ENCODE measurements at regions not wholly inside any gene's neighbourhood (a gene's known extent, or its start where the extent isn't known, plus 50 kb on each side); places are given as distances from the start of the nearest gene placed in this dataset.

DNA sequence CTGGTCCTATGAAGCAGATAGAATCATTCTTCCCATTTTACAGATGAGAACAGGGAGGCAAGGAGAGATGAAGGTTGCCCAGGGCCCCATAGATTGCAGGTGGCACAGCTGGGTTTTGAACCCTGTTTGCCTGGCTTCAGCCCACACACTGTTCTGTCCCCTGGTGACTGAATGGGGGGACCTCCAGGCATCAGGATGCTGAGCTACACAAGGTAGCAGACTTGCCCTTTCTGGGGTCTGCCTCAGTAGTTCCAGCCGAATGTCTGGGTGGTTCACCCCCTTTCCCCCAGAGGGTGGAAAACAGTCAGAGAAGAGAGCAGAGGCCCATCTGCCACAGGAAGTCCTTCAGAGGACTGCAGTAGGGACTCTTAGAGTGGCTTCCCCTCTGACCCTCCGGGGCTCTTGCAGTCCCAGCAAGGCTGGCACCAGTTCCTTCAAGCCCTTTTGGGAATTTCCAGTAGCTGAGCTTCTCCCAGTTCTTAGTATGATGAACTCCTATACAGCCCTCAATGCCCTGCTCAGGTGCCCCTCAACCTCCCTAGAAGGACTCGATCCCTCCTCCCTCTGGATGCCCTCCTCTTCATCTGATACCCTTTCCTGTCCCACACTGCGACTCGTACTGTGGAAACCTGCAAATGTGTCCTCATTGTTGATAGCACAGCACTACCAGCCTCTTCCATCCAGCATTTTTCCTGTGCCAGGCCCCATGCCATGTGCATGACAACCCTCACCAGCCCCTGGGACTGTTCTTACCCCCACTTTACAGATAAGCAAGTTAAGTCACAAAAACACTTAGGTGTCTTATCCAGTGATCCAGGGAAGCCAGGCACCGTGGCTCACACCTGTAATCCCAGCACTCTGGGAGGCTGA lies 82.8 kb downstream of the IGLL1 start:
- no peak for TF ChIP-seq HNRNPUL1 (IDR thresholded peaks at IDR 0.05; ENCODE audit: low read depth, low read length)
- TF ChIP-seq, protein P1, sequence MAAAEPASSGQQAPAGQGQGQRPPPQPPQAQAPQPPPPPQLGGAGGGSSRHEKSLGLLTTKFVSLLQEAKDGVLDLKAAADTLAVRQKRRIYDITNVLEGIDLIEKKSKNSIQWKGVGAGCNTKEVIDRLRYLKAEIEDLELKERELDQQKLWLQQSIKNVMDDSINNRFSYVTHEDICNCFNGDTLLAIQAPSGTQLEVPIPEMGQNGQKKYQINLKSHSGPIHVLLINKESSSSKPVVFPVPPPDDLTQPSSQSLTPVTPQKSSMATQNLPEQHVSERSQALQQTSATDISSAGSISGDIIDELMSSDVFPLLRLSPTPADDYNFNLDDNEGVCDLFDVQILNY (CRISPR knock-in tag; conservative IDR thresholded peaks at IDR 0.05) = no peak
- TF ChIP-seq, protein P2, sequence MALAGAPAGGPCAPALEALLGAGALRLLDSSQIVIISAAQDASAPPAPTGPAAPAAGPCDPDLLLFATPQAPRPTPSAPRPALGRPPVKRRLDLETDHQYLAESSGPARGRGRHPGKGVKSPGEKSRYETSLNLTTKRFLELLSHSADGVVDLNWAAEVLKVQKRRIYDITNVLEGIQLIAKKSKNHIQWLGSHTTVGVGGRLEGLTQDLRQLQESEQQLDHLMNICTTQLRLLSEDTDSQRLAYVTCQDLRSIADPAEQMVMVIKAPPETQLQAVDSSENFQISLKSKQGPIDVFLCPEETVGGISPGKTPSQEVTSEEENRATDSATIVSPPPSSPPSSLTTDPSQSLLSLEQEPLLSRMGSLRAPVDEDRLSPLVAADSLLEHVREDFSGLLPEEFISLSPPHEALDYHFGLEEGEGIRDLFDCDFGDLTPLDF (CRISPR knock-in tag; IDR thresholded peaks at IDR 0.05) = no peak
- TF ChIP-seq EP300 (IDR thresholded peaks at IDR 0.05; ENCODE audit: low read depth in 2 of 2, low read length in 2 of 2) = no peak
- no peak for TF ChIP-seq EP300 (CRISPR knock-in tag; IDR thresholded peaks at IDR 0.05; ENCODE audit: borderline replicate concordance)
- TF ChIP-seq ZNF569 (CRISPR knock-in tag; IDR thresholded peaks at IDR 0.05; ENCODE audit: borderline replicate concordance) = no peak
- no peak for TF ChIP-seq USF2 (IDR thresholded peaks at IDR 0.05; ENCODE audit: low read depth, low read length)
- TF ChIP-seq USF2 (CRISPR knock-in tag; IDR thresholded peaks at IDR 0.05; ENCODE audit: borderline replicate concordance) = no peak
- TF ChIP-seq ZNF382 (CRISPR knock-in tag; IDR thresholded peaks at IDR 0.05; ENCODE audit: borderline replicate concordance) = no peak
- no peak for TF ChIP-seq REST (IDR thresholded peaks at IDR 0.05; ENCODE audit: borderline replicate concordance in 1 of 2, low read depth in 1 of 2, low read length in 2 of 2)
- TF ChIP-seq ZSCAN9 (CRISPR knock-in tag; IDR thresholded peaks at IDR 0.05; ENCODE audit: borderline replicate concordance) = no peak
- no peak for TF ChIP-seq MTA3 (CRISPR knock-in tag; IDR thresholded peaks at IDR 0.05)
- no peak for TF ChIP-seq POLR2A (IDR thresholded peaks at IDR 0.05; ENCODE audit: insufficient read depth in 1 of 2, low read depth in 2 of 2, low read length in 2 of 2)
